ENCODE measurements at regions not wholly inside any gene's neighbourhood (a gene's known extent, or its start where the extent isn't known, plus 50 kb on each side); places are given as distances from the start of the nearest gene placed in this dataset.
"Not testable (repeated sequence)": the region's sequence is repeated elsewhere in the genome, so short reads cannot be mapped to it uniquely, and the experiment has no call there.

DNA sequence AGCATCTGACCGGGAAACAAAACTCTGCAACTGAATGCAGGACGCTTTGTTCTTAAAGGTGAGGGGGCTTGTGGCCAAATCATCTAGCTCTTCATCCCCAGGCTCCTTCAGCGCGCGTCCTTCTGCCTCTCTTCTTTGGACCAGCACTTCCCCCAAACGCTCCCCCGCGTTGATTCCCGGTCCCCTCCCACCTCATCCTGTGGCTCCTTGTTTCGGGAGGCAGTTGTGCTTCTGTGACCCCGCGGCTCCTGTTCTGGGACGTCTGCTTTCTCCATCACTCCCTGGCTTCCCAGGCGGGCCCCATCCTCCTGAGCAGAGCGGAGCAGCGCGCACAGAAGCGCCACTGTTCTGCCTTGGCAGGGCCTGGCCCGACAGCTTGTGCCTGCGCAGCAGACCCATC, 109.7 kb upstream of the ZNG1E start:
- DNase-seq (ENCODE audit: extremely low read depth, low read depth, low spot score), result not testable (repeated sequence)

DNA sequence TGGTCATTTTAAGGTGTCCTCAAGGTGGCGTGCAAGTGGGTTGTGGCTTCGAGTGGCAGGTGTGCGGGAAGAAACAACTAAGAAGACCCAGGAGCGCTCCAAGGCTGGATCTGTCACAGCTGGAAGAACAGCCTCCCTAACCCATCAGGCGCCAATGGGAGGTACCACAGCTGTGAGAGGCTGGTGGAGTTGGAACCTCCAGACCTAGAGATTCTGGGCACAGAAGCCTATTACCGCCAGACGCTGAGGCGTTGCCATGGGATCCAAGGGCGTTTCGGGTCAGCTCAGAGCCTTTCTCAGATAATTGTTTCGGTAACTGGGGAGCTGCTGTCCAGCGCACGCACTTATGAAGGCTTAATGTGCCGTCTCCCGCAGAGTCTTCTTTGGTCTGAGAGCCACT, 156.7 kb upstream of the ZNG1E start:
- DNase-seq (ENCODE audit: extremely low read depth, low read depth, low spot score), result not testable (repeated sequence)

GRCh38 chr9:65514465-65514864, 161.3 kb upstream of the ZNG1E start:
- not testable (repeated sequence) for DNase-seq (ENCODE audit: extremely low read depth, low read depth, low spot score)

DNA sequence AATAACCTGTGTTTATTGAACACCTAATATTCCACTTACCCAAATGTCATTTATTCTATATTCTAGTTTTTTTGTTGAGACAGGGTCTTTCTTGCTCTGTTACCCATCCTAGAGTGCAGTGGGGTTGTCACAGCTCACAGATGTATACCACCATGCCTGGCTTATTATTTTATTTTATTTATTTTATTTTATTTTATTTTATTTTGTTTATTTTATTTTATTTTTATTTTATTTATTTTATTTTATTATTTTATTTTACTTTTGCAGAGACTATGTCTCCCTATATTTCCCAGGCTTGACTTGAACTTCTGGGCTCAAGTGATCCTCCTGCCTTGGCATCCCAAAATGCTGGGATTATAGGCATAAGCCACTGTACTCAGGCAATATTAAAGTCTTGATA, 167.8 kb upstream of the ZNG1E start:
- DNase-seq (ENCODE audit: extremely low read depth, low read depth, low spot score), result not testable (repeated sequence)

GRCh38 chr9:65504686-65505085, 171.0 kb upstream of the ZNG1E start:
- DNase-seq (ENCODE audit: extremely low read depth, low read depth, low spot score), result not testable (repeated sequence)

- not testable (repeated sequence) for DNase-seq (ENCODE audit: extremely low read depth, low read depth, low spot score)
Measured at GRCh38 chr9:65503696-65504095, 172.0 kb upstream of the ZNG1E start.

DNA sequence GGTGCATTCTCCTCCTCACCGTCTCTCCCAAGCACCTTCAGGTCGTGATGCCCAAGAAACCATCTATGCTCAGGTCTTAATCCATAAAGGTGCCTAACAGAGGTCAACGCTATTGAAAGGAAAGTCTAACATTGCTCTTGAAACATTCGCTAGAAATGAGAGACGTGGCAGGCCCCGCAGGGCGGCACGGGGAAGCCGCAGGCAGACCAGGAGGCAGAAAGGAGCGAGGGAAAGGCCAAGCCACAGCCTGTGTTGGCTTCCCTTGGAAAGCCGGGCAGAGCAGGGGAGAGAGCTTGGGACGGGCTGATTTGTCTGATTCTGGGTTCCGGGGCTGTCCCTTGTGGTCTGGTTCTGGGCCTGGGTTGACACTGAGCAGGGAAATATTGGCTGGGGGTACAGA, 192.8 kb upstream of the ZNG1E start:
- DNase-seq (ENCODE audit: extremely low read depth, low read depth, low spot score), result not testable (repeated sequence)

DNA sequence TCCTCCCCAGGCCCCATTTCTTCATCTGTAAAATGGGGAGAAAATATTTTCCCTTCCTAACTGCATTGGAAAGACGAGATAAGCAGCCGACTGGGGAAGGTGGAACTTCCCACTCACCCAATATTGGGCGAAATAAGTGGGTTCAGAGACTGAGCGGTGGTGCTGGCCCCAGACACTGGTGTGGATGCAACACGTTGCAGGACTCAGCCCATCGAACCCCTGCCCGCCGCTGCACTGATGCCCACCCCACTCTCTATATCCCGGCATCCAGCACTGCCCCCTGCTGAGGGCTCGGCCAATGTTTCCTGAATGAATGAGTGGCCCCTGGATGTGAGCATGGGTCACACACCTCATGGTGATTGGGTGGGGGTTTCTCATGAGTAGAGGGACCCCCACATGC, 194.4 kb upstream of the ZNG1E start:
- not testable (repeated sequence) for DNase-seq (ENCODE audit: extremely low read depth, low read depth, low spot score)

- not testable (repeated sequence) for DNase-seq (ENCODE audit: extremely low read depth, low read depth, low spot score)
Measured at GRCh38 chr9:65474891-65475290, 189.9 kb upstream of the FOXD4L5 start.

- DNase-seq (ENCODE audit: extremely low read depth, low read depth, low spot score), result not testable (repeated sequence)
Measured at GRCh38 chr9:65473059-65473822, 188.2 kb upstream of the FOXD4L5 start.

GRCh38 chr9:65471106-65471505, 186.1 kb upstream of the FOXD4L5 start:
- DNase-seq (ENCODE audit: extremely low read depth, low read depth, low spot score), result not testable (repeated sequence)

DNA sequence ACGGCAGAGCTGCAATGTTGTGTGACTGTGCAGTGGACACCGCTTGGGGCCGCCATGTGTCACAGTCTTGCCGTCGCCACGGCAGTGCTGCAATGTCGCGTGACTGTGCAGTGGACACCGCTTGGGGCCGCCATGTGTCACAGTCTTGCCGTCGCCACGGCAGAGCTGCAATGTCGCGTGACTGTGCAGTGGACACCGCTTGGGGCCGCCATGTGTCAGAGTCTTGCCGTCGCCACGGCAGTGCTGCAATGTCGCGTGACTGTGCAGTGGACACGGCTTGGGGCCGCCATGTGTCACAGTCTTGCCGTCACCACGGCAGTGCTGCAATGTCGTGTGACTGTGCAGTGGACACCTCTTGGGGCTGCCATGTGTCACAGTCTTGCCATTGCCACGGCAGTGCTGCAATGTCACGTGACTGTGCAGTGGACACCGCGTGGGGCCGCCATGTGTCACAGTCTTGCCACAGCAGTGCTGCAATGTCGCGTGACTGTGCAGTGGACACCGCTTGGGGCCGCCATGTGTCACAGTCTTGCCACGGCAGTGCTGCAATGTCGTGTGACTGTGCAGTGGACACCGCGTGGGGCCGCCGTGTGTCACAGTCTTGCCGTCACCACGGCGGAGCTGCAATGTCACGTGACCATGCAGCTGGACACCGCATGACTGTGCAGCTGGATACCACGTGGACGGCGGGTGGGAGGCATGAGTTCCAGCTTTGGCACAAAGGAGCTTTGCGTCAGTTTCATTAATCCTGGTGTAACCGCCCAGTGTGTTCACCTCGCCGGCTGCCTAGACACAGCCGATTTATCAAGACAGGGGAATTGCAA, 182.1 kb upstream of the FOXD4L5 start:
- DNase-seq (ENCODE audit: extremely low read depth, low read depth, low spot score), result not testable (repeated sequence)

DNA sequence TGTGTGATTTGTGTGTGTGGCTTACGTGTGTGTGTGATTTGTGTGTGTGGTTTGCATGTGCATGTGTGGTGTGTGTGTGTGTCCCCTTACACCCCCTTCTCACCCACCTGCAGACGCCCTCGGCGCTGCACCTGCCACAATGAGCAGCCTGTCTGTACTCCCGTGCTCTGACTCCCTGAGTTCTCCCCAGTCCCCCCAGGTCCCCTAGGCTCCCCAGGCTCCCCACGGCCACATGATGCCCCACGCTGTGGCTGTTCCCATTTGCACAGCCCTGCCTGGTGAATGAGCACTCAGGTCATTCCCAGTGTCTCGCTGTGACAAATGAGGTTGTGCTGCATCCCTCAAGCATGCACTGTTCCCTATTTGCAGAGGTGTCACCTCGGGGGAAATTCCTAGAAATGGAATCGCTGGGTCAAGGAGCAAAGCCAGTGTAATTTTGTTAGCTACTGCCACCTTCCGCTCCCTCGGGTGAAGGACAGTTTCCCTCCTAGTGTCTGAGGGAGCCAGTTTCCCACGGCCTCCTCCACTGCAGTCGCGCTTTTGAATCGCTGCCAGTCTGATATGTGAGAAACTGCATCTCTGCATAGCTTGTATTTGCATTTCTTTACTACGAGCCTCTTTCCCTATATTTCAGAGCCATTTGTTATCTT, 180.4 kb upstream of the FOXD4L5 start:
- DNase-seq (ENCODE audit: extremely low read depth, low read depth, low spot score), result not testable (repeated sequence)

DNA sequence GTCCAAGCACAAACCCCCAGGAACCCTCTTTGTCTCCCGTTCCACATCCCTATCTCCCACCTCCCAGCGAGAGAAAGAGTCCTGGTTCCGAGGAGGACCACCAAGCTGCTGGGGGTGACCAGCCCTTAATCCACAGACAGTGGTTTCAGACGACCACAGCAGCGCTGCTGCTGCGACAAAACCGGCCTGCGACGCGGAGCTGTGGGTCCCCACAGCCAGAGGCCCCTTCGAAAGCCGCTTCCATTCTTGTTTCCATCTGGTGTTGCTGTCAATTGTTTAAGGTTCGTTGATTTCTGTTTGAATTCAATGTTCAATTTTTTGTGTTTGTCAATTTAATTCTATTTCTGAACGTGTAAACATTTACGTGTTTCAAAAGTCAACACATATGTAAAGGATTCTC, 177.5 kb upstream of the FOXD4L5 start:
- DNase-seq (ENCODE audit: extremely low read depth, low read depth, low spot score), result not testable (repeated sequence)

DNA sequence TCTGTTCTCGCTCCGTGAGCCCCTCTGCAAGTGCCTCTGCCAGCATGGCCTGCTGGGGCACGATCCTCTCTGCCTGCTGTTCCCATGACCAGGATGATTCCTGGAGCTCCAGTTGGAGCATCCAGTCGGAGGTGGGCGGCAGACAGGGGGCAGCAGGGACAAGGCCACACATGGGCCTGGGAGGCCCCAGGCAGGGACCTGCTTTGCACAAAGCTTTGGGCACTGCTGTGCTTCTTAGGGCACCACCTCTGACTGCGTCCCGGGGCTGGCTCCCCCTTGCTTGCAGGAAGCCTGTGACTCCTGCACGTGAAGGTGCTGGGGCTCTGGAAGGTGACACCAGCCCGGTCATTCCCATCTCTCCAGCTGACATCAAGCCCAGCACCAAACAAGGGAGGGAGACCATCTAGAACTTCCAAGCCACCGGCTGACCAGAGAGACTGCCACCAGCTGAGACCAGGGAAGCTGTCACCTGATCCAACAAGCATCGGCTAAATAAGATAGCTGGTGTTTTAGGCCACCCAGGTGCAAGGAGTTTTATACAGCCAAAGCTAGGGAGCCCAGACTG, 174.8 kb upstream of the FOXD4L5 start:
- DNase-seq (ENCODE audit: extremely low read depth, low read depth, low spot score), result no peak

GRCh38 chr9:65458992-65459391, 174.0 kb upstream of the FOXD4L5 start:
- no peak for DNase-seq (ENCODE audit: extremely low read depth, low read depth, low spot score)

DNA sequence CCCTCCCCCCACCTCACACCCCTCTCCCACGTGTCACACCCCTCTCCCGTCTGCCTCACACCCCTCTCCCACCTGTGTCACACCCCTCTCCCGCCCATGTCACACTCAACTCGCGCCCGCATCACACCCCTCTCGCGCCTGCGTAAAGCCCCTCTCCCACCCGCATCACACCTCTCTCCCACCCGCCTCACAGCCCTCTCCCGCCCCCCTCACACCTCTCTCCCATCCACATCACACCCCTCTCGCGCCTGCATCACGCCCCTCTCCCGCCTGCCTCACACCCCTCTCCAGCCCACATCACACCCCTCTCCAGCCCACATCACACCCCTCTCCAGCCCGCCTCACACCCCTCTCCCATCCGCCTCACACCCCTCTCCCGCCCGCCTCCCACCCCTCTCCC, 173.5 kb upstream of the FOXD4L5 start:
- DNase-seq (ENCODE audit: extremely low read depth, low read depth, low spot score), result no peak

DNA sequence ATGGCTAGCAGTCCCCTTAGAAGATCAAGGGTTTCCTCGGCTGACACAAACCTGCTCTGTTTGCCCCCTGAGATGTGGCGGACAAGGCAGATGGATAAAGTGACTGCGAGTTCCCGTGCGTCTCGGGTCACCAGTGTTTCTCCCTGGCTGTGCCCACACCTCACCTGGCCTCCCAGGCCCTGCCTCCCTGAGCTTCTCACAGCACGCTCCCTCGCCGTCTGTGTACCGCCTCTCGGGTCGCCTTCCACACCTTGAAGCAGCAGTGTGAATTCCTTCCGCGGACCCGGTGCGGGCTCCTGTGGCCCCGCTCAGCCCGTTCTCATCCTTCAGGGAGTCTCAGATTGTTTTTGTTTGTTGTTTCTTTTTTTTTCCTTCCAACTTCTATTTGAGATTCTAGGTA, 172.0 kb upstream of the FOXD4L5 start:
- DNase-seq (ENCODE audit: extremely low read depth, low read depth, low spot score), result not testable (repeated sequence)

DNA sequence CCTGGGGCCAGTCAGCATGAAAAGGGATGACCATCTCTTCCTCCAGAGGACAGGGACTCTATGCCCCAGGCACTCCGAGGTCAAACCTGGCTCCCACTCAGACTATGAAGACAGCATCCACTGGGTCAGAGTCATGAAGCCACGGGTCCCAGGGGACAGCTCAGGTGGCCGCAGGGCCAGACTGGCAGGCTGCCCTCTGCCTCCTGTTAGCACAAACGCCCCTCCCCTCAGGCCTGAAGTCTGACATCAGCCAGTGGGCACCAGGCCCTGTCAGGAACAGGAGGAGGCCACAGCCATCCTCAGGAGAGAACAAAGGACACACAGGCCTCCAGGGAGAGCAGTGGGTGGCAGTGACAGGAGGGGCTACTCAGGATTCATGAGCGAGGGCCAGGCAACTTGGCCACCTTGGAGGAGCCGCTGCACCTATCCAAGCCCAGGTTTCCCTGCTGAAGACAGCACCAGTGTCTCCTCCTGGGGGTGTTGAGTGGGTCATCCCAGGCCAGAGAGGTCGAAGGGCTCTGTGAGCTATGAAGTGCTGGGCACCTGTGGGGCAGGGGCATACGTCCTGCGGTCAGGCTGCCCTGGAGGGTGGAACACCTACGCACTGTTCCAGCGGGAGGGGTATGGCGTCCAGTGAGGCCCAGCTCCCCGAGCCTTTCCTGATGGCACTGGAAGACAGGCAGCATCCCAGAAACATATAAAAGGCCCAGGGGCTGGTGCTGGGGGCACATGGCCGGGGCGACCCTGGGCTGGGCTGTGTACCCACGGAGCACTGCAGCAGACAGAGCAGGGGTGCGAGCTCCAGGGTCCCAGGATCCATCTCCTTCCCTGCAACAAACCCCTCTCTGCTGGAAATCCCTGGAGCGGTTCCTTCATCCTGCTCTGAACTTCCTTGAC, 171.0 kb upstream of the FOXD4L5 start:
- not testable (repeated sequence) for DNase-seq (ENCODE audit: extremely low read depth, low read depth, low spot score)

DNA sequence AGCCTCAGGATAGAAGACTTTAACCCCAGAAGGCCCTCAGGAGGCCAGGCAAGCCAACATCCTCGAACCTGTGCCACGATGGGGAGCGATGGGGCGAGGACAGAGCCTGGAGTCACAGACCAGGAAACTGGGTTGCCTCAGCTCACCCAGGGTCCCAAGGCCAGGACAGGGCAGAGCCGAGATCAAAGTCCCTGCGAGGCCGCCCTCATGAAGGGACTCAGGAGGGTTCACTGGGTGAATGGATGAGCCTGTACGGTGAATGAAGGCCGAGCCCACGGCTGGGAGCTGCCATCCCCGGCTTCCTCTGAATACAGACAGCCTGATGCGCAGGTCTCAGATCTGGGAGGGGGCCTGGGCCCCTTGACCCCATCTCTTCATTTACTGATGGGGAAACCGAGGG, 170.1 kb upstream of the FOXD4L5 start:
- not testable (repeated sequence) for DNase-seq (ENCODE audit: extremely low read depth, low read depth, low spot score)

Measured in glomerular endothelial cell (primary cell).